ENCODE measurements at regions not wholly inside any gene's neighbourhood (a gene's known extent, or its start where the extent isn't known, plus 50 kb on each side); places are given as distances from the start of the nearest gene placed in this dataset.

GRCh38 chr5:72681781-72682180, 134.7 kb upstream of the TNPO1 start:
- H2BK15ac ChIP-seq (ENCODE audit: low read length): no peak overlapping the region
- H3K18ac ChIP-seq (ENCODE audit: extremely low read depth, low read length): no peak overlapping the region
- H4K8ac ChIP-seq (ENCODE audit: extremely low read depth, insufficient read depth, low read length): no peak overlapping the region
- no peak overlapping the region for H2BK20ac ChIP-seq (ENCODE audit: low read length)
- POLR2A ChIA-PET (ENCODE audit: partially characterized antibody): no interaction called here
- H3K23ac ChIP-seq (ENCODE audit: insufficient read length): no peak overlapping the region
- H3K27ac ChIP-seq (ENCODE audit: low read depth, low read length): no peak overlapping the region
- no peaks in the 10 kb centered on the region for H3K79me1 ChIP-seq (ENCODE audit: low read depth, low read length)
- no peaks in the 10 kb centered on the region for H3K79me2 ChIP-seq (ENCODE audit: control insufficient read depth in 1 of 2, insufficient read depth in 2 of 2, low read length in 2 of 2)
- no peak overlapping the region for H2BK120ac ChIP-seq (replicated peaks; ENCODE audit: low read depth, low read length)
- peaks cover 0 to 3% of the 10 kb centered on the region in 2 experiments; a peak in 2 of 4 replicates for H3K9me3 ChIP-seq (ENCODE audit: insufficient read depth in 2 of 2, low read depth in 1 of 2, low read length in 1 of 2)
- H3K4ac ChIP-seq (replicated peaks; ENCODE audit: insufficient read length, low read depth, low read length): no peak overlapping the region
- no peak overlapping the region for H3K4me2 ChIP-seq (ENCODE audit: insufficient read depth in 1 of 2, low read depth in 2 of 2, low read length in 2 of 2)
- no peaks in the 10 kb centered on the region for H4K20me1 ChIP-seq (replicated peaks in 1 of 2; ENCODE audit: control insufficient read depth in 1 of 2, insufficient read depth in 2 of 2, low read length in 2 of 2)
- H2BK12ac ChIP-seq (ENCODE audit: low read depth, low read length): no peak overlapping the region
- no peaks in the 10 kb centered on the region for H3K27me3 ChIP-seq (replicated peaks in 1 of 4; ENCODE audit: control insufficient read depth in 3 of 4, extremely low read depth in 1 of 4, insufficient read depth in 3 of 4, low read length in 3 of 4)
- 90% methylated on average over 3 of the region's 3 CpGs; no CpG with 5 or more reads in 1 of the 2 experiments for WGBS, 2 experiments (ENCODE audit: extremely low coverage in 1 of 2, insufficient coverage in 1 of 2, insufficient read length in 1 of 2, insufficient replicate concordance in 2 of 2, low coverage in 1 of 2, low lambda C conversion rate in 2 of 2, missing lambda C conversion rate in 1 of 2)
- no peak overlapping the region for H4K91ac ChIP-seq (replicated peaks; ENCODE audit: insufficient read length, low read length)
- H2AK5ac ChIP-seq (ENCODE audit: low read depth, low read length): no peak overlapping the region
- H3K4me3 ChIP-seq (ENCODE audit: extremely low read depth in 1 of 4, insufficient read depth in 2 of 4, low read depth in 3 of 4, low read length in 4 of 4): no peak overlapping the region
- no peaks in the 10 kb centered on the region for H3K23me2 ChIP-seq (ENCODE audit: low read depth, low read length)
- no peak overlapping the region for H4K5ac ChIP-seq (ENCODE audit: insufficient read length, low read depth, low read length)
- no peak overlapping the region for H3K14ac ChIP-seq (ENCODE audit: insufficient read length)
- no peak overlapping the region for H2AFZ ChIP-seq (ENCODE audit: low read length)
- no peak for DNase-seq (ENCODE audit: low read depth in 1 of 2, low spot score in 2 of 2)
- CTCF ChIA-PET (ENCODE audit: partially characterized antibody): no interaction called here
- no peak overlapping the region for H3K56ac ChIP-seq (replicated peaks; ENCODE audit: insufficient read length, low read depth, low read length)
- FAIRE-seq: no peak
- no peaks in the 10 kb centered on the region for H3K36me3 ChIP-seq (ENCODE audit: control insufficient read depth in 2 of 4, insufficient read depth in 4 of 4, low read length in 3 of 4)
- H3K4me1 ChIP-seq (replicated peaks in 1 of 4; ENCODE audit: control insufficient read depth in 3 of 4, insufficient read depth in 4 of 4, low read length in 3 of 4): no peaks in the 10 kb centered on the region
- no peak overlapping the region for H3K9ac ChIP-seq (replicated peaks in 1 of 4; ENCODE audit: extremely low read depth in 1 of 4, low read depth in 3 of 4, low read length in 3 of 4)
- H2BK5ac ChIP-seq (ENCODE audit: low read depth, low read length): no peak overlapping the region
- TF ChIP-seq FOSL1 (IDR thresholded peaks at IDR 0.05; ENCODE audit: insufficient read depth, low read depth, low read length) (no peak), SIRT6 (IDR thresholded peaks at IDR 0.05; ENCODE audit: low read length) (no peak), SRF (IDR thresholded peaks at IDR 0.05; ENCODE audit: low read depth, low read length) (no peak), YY1 (IDR thresholded peaks at IDR 0.05; ENCODE audit: low read depth, low read length) (no peak), GABPA (IDR thresholded peaks at IDR 0.05; ENCODE audit: borderline replicate concordance, insufficient read depth, low read length) (no peak), CBX8 (IDR thresholded peaks at IDR 0.05; ENCODE audit: borderline replicate concordance, low read depth, low read length) (no peak), TAF7 (optimal IDR thresholded peaks at IDR 0.05; ENCODE audit: borderline replicate concordance, low read depth, low read length) (no peak), HDAC2 (IDR thresholded peaks at IDR 0.05; ENCODE audit: borderline replicate concordance in 1 of 2, low read depth in 2 of 2, low read length in 2 of 2) (no peak), ATF2 (IDR thresholded peaks at IDR 0.05; ENCODE audit: low read length) (no peak), TBP (IDR thresholded peaks at IDR 0.05; ENCODE audit: low read depth, low read length) (no peak), CHD2 (IDR thresholded peaks at IDR 0.05; ENCODE audit: low read length) (no peak), SUZ12 (IDR thresholded peaks at IDR 0.05; ENCODE audit: low read length) (no peak), PHF8 (conservative IDR thresholded peaks at IDR 0.05; ENCODE audit: low read depth, low read length) (no peak), EGR1 (IDR thresholded peaks at IDR 0.05; ENCODE audit: borderline replicate concordance, low read depth, low read length) (no peak)

Data from H1 (cell line).